Cardiac septum (tissue), 1 donor: ENCODE measurements at regions not wholly inside any gene's neighbourhood (a gene's known extent, or its start where the extent isn't known, plus 50 kb on each side); places are given as distances from the start of the nearest gene placed in this dataset.

Source experiments
- DNase-seq: peaks from one replicate; pipeline ENCODE4 v3.0.0-alpha.2; 2020; ENCODE audit warnings: low spot score
- intact Hi-C: fragments of 100-400 bp; cut with DNase I; formaldehyde crosslinking; loops from one replicate; pipeline ENCODE4 v1.14.0; 2022
- donor health status: DM: no; HTN: no; CAD: no.

DNA sequence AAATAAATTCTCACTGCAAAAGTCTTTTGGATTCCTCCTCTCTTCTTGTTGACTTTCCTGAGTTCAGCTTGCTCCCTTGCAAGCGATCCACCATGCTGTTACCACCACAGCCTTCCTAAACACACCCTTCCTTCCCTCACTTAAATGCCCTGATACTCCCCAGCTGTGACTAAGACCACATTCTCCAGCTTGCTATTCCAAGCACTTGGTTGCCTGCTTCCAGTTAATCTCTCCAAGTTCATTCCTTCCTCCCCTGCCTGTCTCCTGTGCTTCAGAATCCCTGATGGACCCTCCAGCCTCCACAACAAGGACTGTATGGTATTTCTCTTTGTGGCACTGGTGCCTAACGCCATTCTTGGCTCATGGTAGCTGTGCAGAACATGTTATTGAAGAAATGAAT, 603.9 kb upstream of the CADM1 start:
- intact Hi-C loops = no loop called here
- no peak for DNase-seq

DNA sequence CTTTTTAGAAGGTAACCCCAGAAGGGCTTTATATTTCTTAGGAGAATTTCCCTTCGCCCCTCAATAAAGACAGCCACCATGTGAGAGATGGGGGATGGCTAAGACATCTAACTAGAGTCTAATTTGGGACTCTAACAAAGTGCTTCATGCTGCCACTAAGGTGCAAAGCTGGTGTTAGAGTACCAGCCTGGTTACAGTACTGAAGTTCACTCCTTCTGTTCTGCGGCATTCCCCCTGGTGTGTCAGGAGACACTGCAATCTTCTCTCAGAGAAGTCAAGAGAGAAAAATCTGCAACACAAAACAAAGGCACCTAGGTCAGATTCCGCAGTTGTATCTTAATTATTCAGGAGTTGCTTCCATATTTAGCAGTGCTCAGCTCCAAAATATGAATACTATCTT, 603.0 kb upstream of the CADM1 start:
- intact Hi-C loops = no loop called here
- DNase-seq = no peak

DNA sequence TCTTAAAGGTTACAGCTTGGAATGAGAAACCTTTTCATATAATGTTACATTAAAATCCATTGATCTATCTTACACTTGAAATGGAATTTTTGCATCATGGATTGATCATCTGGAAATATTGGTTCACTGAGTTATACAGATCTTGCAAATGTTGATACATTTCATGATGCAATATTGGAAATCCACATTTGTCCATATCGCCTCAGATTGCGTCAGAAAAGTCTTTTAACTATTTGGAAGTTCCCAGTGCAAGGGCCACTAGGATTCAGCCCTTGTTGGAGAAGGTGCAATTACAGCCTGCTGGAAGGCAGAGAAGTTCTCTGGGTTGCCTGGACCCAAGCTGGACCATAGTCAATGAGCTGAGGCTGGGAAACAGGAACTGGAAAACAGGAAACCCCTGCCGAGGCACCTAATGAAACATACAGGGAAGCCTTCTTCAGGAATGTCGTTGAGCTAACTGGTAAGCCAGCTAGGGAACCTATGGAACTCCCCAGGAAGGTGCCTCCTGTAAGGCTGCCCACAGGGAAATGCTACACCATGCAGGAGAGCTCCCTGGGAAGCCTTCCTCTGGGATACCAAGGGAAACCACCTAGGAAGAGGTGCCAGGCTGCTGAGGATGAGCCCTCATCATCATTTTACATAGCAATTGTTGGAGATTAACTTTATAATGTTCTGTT, 600.4 kb upstream of the CADM1 start:
- DNase-seq = no peak
- intact Hi-C loops = no loop called here

DNA sequence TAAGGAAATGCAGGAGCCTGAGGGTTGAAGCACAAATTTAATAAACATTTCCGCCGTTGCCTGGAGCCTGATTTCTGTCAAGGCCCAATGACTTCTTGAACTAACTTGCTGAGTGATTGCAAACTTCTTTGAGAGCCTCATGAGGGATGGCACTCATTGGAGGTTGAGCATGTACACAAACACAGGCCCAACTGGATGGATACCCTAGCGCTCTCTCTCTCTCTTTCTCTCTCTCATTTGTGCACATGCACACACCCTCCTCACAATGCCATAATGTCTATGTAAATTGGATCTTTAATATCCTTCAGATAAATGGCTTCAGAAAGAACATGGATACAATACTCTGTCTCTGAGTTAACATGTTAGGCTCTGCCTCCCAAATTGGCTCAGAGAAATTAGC, 597.7 kb upstream of the CADM1 start:
- intact Hi-C loops = no loop called here
- DNase-seq = no peak

DNA sequence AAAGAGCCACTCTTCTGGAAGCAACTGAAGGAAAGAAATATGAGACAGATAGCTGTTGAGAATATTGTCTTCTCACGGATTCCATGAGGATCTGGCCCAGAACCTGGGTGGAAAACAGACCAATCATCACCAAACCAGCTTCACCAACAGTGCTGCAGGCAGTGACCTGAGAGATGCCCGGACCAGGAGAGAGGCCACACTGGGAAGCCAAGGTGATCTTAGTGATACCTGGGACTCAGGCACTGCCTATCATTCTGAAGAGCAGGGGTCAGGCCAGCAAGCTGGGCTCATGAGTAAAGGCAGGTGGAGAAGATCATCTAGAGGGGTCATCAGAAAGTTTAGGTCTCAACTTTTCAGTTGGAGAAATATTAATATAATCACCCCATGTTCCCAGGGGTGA, 595.8 kb upstream of the CADM1 start:
- intact Hi-C loops = no loop called here
- no peak for DNase-seq

DNA sequence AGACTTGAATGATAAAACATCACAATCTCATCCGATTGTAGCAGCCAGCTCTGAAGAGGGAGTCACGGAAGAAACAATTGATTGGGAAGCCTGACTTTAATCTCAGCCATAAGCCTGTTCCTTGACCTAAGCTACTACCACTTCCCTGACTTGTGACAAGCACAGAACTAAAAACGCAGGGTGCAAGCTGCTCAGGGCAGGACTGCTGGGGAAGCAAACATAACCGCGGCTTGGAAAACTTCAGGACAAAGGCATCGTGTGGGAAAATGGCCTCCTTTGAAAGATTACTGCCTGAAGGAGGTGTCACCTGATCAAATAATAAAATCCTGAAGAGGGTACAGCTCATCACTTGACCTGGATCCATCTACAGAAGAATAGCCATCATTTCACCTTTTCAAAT, 595.3 kb upstream of the CADM1 start:
- no peak for DNase-seq
- intact Hi-C loops = no loop called here

DNA sequence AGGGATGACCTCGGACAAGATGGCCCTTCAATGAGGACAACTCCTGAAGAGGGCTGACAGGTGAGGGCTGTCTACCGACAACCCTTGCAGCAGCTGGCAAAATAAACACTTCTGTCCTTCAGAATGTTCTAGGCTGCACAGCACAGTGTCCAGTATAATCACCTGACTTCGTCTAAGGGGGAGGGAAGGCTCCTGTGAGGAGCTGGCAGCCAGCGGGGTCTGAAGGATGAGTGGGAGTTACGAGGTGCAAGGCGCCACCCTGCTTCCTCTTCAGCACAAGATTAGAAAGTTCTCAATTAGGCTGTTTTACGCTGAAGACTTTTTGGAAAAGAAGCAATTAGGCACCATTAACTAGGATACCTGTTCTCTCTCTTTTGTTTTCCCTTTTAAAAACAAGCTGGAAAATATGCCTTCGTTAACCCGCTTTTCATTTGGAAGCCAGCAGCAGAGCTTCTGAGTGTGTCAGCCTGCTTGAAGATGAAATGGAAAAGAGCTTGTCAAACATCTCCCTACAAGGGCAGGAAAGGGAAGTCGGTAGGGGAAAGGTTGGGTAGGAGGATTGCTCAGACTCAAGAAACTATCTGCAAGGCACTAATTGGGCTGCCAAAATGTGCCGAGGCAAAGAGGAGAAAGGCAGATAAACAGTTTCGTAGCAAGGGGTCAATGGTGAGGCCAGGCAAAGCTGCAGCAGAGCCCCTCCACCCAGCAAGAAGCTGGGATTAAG, 592.2 kb upstream of the CADM1 start:
- intact Hi-C loops = no loop called here
- no peak for DNase-seq

DNA sequence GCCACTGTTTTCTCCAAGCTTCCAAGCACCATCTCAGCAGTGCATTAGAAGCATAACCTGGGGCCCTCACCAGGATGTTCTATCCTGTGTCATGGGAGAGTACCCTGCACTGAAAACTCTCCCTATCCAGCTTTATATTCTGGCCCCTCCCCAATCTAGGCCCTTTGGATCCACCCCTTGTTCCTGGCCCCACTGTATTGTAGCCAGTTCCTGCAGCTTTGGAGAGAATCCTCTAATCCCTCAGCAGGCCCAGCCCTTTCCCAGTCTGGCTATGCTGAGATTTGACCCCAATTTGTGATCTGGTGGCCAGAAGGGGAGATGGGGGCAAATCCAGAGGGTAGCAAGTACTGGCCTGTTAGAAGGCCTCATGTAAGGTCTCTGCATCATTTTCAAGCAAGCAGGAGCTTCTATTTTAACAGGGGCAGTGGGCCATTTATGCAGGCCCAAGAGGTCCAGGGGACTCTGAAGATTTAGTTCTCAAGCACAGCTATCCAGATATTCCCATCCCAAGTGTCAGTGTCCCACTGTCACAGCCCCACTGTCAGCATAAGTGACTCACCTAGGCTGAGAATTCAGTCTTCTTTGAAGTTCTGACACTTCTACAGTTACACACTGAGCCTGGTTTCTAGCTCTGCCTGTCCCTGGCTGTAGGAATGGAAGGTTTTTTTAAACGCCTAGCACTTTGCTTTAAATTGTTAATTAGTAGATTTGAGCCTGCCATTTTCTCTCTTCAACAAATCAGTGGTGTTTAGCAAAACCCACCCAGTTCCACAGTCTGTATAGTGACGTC, 589.5 kb upstream of the CADM1 start:
- no peak for DNase-seq
- intact Hi-C loops = no loop called here

DNA sequence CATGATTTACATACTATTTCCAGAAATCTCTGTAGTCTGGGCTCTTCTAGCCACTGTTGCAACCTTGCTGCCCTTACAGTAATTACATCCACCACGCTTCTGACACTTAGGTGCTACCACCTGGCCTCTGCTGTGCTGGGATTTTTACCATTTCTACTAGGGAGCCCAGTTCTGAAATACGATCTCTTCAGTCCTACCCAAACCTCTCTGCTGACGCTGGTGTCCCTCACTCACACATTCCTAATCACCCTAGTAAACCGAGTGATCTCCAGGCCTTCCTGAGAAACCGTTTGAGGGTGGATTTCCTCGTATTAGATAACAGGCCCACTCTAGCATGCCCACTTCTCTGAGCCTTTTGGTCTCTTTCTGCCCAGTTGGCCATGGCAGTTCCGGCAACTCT, 588.9 kb upstream of the CADM1 start:
- intact Hi-C loops = no loop called here
- no peak for DNase-seq

DNA sequence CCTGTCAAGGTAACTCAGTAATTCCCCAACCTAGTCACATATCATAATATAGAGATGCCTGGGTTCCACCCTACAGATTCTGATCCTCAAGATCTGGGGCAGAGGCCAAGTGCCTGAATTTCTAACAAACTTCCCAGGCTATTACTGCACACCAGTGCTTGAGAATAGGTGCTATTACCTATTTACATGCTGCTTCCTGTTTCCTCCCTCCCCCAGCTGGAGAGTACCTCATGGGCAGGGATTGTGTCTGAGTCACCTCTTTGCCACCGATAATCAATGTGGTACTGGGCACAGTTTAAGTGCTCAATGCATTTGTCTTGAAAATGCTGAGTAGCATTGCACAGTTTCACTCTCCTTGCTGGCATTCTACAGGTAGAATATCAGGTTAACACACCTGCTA, 582.2 kb upstream of the CADM1 start:
- intact Hi-C loops = no loop called here
- DNase-seq = no peak

DNA sequence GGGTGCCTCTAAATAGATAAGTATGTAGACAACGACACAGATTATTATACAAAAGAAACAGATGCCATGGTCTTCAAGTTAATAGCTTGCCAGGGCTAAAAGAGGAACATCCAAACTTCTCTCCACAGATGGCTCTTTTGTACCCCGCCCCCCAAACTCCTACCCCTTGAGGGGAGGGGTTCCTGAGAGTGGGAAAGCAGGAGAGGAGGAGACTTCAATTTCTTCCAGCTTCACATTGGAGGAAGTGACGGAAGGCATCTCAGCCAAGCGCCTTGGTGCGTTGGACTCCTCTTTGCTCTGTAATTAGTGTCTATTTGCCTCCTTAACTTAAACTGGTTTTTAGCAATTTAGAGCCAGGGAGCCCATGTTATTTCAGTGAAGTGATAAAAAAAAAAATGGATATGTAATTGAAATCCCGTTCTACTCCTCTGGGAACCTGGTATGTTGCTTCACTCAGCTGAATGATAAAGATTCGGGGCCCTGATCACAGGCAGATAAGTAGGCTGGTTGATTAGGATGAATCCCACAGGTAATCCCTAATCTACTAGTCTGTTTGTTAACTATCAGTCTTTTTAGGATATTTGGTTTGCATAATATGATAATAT, 580.9 kb upstream of the CADM1 start:
- intact Hi-C loops = no loop called here
- no peak for DNase-seq

DNA sequence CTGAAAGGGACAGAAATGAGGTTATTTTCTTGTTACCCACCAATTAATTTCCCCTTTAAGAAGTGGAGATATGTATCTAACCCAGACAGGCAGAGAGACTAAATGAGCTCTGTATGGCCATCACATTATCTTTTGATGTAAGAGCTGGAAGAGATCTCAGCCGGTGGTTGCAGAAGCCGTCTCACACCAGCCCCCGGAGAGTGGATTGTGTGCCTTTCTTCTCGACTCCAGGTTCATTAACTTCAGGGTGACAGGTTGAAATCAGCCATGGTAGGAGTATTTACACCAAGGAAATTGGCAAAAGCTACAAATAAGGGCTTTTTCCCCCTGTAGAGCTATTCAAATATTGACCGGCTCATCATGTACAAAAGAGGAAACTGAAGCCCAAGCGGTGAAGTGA, 580.3 kb upstream of the CADM1 start:
- intact Hi-C loops = no loop called here
- DNase-seq = no peak

DNA sequence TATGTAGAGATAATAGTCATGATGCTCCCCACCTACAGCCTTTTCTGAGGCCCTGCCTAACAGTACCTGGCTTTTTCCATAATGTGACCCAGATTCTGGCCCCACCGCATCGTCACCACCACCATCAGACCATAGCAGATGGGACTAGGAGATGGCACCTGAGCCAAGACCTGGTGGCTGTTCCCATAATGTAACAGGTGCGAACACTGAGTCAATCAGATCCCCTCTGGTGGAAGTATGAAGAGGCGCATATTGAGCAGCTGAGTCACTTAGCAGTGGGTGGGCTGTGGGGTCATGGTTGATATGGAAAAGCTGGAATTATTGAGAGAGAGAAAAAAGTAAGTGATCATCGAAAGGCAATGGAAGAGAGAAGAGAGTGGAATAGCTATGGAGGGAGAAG, 578.0 kb upstream of the CADM1 start:
- intact Hi-C loops = no loop called here

DNA sequence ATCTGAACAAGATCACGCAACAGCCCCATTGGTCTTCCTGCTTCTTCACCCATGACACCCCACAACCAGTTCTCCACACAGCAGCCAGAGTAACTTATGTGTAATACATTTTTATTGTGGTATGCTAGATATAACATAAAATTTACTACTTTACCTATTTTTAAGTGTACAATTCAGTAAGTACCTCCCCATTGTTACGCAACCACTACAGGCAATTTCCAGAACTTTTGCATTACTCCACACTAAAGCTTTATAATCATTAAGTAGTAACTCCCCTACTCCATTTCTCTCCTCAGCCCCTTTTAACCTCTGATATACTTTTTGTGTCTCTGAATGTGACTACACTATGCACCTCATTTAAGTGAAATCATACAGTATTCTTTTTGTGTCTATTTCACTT, 575.4 kb upstream of the CADM1 start:
- DNase-seq = no peak
- intact Hi-C loops = no loop called here

More for the DNA sequence above, 578.0 kb upstream of the CADM1 start:
- no peak for DNase-seq

DNA sequence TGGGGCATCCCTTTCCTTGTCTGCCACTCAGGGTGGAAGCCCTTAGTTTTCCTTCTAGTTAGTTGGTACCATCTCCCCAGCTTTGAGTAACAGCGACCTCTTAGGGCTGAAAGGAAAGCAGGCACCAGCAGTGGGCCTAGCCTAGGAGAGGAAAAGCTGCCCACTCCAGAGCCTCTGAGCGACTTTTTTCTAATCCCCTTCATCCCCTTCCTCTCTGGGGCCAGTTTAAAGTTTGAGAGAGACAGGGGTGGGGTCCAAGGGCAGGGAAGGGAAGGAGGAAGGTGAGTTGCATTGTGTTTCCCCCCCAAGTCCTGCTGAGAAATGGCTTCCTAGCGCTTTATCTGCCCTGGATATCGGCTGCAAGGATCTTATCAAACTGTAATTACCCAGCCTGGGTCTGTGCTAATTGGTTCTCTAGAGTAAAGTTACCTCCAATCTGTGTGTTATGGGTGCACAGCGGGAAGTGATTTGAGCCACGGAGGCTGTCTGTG, 573.9 kb upstream of the CADM1 start:
- DNase-seq = no peak
- intact Hi-C loops = no loop called here

DNA sequence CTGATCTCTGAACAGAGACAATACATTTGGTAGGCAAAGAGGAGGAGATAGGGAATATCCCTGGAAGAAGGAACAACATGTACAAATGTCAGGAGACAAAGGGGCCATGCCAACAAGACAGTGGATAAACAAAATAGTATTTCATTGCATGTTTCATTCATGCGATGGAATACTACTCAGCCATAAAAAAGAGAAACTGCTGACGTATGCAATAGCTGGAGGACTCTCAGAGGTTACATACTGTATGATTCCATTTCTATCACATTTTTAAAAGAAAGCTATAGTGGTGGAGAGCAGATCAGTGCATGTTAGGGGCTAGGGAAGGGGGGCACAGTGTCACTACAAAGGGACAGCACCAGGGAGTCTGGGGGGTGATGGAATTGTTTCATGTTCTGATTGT, 572.9 kb upstream of the CADM1 start:
- intact Hi-C loops = no loop called here
- DNase-seq = no peak

DNA sequence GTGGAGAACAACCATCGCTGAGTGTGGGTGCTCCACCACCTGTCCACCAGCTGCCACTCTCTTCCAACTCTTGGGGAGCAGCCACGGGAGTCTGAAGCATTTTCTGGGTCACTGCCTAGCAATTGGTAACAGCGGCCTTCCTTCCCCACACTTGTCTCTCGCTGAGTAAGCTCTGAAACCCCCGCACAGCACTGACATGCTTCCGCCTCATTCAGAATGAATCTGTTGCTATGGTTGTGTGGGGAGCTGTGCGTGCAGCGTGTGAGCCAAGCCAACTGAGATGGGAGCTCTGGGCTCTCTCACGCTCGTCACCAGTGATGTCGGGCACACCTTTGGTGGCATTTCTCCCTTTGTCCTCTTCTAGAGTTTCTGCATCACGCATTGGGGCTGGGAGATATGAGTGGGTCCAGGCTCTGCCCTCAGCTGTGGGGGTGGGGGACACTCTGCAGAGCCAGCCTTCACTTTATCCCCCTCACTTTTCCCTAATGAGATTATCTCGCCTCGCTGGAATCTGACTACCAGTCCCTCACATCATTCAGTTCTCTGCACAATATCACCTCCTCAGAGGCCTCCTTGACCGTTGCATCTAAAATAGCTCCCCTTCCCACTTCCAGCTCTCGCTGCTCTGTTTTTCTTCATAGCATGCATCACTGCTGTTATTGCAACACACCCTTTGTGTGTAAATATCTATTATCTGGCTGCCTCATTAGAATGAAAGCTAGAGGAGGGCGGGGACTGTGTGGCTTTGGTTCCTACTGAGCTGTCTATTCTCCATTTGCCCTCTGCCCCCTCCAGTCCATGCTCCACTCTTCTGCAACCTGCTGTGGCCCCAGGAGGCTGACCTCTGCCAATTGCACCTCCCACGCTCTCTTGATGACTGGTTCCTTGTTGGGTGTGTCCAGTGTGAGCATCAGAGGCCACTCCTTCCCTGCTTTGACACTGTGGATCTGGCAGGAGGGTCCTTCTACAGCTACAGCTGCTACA, 569.9 kb upstream of the CADM1 start:
- DNase-seq = no peak
- intact Hi-C loops = no loop called here

DNA sequence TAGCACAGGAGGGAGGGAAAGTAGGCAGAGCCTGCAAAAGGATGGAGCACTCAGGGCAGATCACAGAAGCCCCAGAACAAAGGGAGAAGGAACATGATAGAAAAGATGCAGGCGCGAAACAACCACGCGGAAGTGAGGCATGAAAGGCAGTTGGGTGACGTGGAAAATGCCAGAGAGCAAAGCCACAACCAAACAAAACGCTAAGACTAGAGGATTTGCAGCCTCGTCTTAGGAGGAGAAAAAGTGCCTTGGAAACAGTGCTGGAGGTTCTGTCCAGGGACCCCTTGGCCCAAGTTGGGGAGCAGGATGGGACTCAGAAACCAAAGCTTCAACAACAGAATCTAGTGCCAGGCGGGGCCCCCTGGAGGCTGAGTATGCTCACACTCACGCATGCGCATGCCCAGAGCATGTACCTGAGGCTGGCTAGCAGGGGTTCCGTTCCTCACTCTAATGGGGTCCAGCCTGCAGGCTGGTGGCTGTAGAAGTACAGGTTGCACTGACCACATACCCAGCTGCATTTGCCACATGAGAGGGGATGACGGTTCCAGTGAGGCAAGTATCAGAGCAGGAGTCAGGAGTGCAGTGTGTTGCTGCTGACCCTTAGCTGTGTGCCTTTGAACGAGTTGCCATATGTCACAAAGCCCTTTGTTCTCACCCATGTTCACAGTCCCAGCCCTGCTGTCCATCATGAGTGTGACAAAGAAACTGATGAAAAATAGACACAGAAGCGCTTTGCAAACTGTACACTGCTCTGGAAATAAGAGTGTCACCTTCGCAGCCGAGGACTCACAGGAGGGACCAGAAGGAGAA, 568.6 kb upstream of the CADM1 start:
- intact Hi-C loops = no loop called here
- DNase-seq = no peak
